Calu3 (cell line): ENCODE measurements at regions not wholly inside any gene's neighbourhood (a gene's known extent, or its start where the extent isn't known, plus 50 kb on each side); places are given as distances from the start of the nearest gene placed in this dataset.

Experiments
- BruUV-seq: library from RNA; stranded (reverse); fragments of 400-500 nt; replicated peaks from 2 replicates; lab custom pipeline; 2021; lab: Mats Ljungman, UMichigan
- CTCF ChIA-PET: fragments of 300-600 bp; sonication (Branson Sonifier 250); formaldehyde crosslinking; loops from one replicate; lab custom pipeline; 2022; ENCODE audit warnings: antibody characterized with exemption; lab: Charles Lee
- DNase-seq: peaks from one replicate; pipeline ENCODE4 v3.0.0; 2022
- H3K27ac Mint-ChIP-seq: one replicate; pipeline ENCODE4 v1.8.0; 2022; ENCODE audit warnings: mixed read lengths; ENCODE audit not compliant: unreplicated experiment
- H3K27me3 Mint-ChIP-seq: one replicate; pipeline ENCODE4 v1.8.0; 2022; ENCODE audit warnings: mixed read lengths; ENCODE audit not compliant: unreplicated experiment
- H3K36me3 Mint-ChIP-seq: one replicate; pipeline ENCODE4 v1.8.0; 2022; ENCODE audit warnings: mild to moderate bottlenecking, moderate library complexity, mixed read lengths; ENCODE audit not compliant: insufficient read depth, unreplicated experiment
- H3K4me1 Mint-ChIP-seq: one replicate; pipeline ENCODE4 v1.8.0; 2022; ENCODE audit warnings: mild to moderate bottlenecking, low read depth, mixed read lengths; ENCODE audit not compliant: unreplicated experiment
- H3K4me3 Mint-ChIP-seq: one replicate; pipeline ENCODE4 v1.8.0; 2022; ENCODE audit warnings: mild to moderate bottlenecking, low read depth, moderate library complexity, mixed read lengths; ENCODE audit not compliant: unreplicated experiment
- H3K9me3 Mint-ChIP-seq: one replicate; pipeline ENCODE4 v1.8.0; 2022; ENCODE audit warnings: low read depth, mixed read lengths; ENCODE audit not compliant: unreplicated experiment
- CTCF ChIP-seq: fragments of 200-600 bp; IDR thresholded peaks from one replicate; pipeline ENCODE4 v1.8.0; 2022; ENCODE audit warnings: antibody characterized with exemption; ENCODE audit not compliant: unreplicated experiment
- intact Hi-C: fragments of 100-400 bp; cut with micrococcal nuclease; formaldehyde crosslinking; loops from one replicate; pipeline ENCODE4 v1.10.0; 2022; ENCODE audit not compliant: unreplicated experiment

GRCh38 chr1:232425421-232425820 lies 204.5 kb downstream of the SIPA1L2 start:
- no peak for TF ChIP-seq CTCF
- Mint-ChIP-seq H3K4me3 (no peak overlapping the region), H3K27me3 (no peaks in the 10 kb centered on the region), H3K27ac (no peak overlapping the region), H3K4me1 (no peaks in the 10 kb centered on the region), H3K36me3 (no peaks in the 10 kb centered on the region), H3K9me3 (peaks cover 2% of the 10 kb centered on the region)
- CTCF ChIA-PET, result no interaction called here
- intact Hi-C loops, result no loop called here
- BruUV-seq, result no TSS peak
- DNase-seq, result no peak

GRCh38 chr1:232423591-232423990 lies 206.3 kb downstream of the SIPA1L2 start:
- Mint-ChIP-seq H3K4me1 (no peaks in the 10 kb centered on the region), H3K27me3 (no peaks in the 10 kb centered on the region), H3K9me3 (peaks cover 5% of the 10 kb centered on the region), H3K27ac (no peak overlapping the region), H3K4me3 (no peak overlapping the region), H3K36me3 (no peaks in the 10 kb centered on the region)
- DNase-seq, result no peak
- intact Hi-C loops, result no loop called here
- no TSS peak for BruUV-seq
- CTCF ChIA-PET, result no interaction called here
- no peak for TF ChIP-seq CTCF

GRCh38 chr1:232422898-232423297 lies 207.0 kb downstream of the SIPA1L2 start:
- H3K9me3 Mint-ChIP-seq, result peaks cover 5% of the 10 kb centered on the region
- H3K4me3 Mint-ChIP-seq, result no peak overlapping the region
- no peaks in the 10 kb centered on the region for H3K27me3 Mint-ChIP-seq
- CTCF ChIA-PET, result no interaction called here
- H3K27ac Mint-ChIP-seq, result no peak overlapping the region
- no peak for DNase-seq
- intact Hi-C loops, result no loop called here
- no peak for TF ChIP-seq CTCF
- no peaks in the 10 kb centered on the region for H3K4me1 Mint-ChIP-seq
- no peaks in the 10 kb centered on the region for H3K36me3 Mint-ChIP-seq
- no TSS peak for BruUV-seq

GRCh38 chr1:232422098-232422497 lies 207.8 kb downstream of the SIPA1L2 start:
- intact Hi-C loops, result no loop called here
- CTCF ChIA-PET, result interaction anchor here (0.5 kb wide), 1 partner anchor 341 kb away, joined by 4 read pairs; no protein-coding TSS in a partner anchor
- TF ChIP-seq CTCF, result no peak
- no peaks in the 10 kb centered on the region for H3K4me1 Mint-ChIP-seq
- no peak for DNase-seq
- H3K4me3 Mint-ChIP-seq, result no peak overlapping the region
- H3K9me3 Mint-ChIP-seq, result peaks cover 5% of the 10 kb centered on the region
- no peaks in the 10 kb centered on the region for H3K36me3 Mint-ChIP-seq
- BruUV-seq, result no TSS peak
- no peak overlapping the region for H3K27ac Mint-ChIP-seq
- no peaks in the 10 kb centered on the region for H3K27me3 Mint-ChIP-seq
